ENCODE measurements at regions not wholly inside any gene's neighbourhood (a gene's known extent, or its start where the extent isn't known, plus 50 kb on each side); places are given as distances from the start of the nearest gene placed in this dataset.

GRCh38 chr22:47793304-47794101 lies 1031.1 kb downstream of the TBC1D22A start:
- H3K4me1 Mint-ChIP-seq = no peaks in the 10 kb centered on the region

GRCh38 chr22:47789171-47789570 lies 1026.7 kb downstream of the TBC1D22A start:
- Mint-ChIP-seq H3K27ac (no peak overlapping the region), H3K4me3 (no peak overlapping the region), H3K36me3 (no peaks in the 10 kb centered on the region), H3K27me3 (peaks cover 2% of the 10 kb centered on the region), H3K4me1 (no peaks in the 10 kb centered on the region), H3K9me3 (peaks cover 0 to 12% (median 10%) of the 10 kb centered on the region in 3 donors)

More at GRCh38 chr22:47793304-47794101, 1031.1 kb downstream of the TBC1D22A start:
- Mint-ChIP-seq H3K27me3 (peaks cover 2% of the 10 kb centered on the region), H3K4me3 (no peak overlapping the region), H3K27ac (no peak overlapping the region), H3K9me3 (peaks cover 0 to 2% (median 0%) of the 10 kb centered on the region in 3 donors), H3K36me3 (peaks cover 1% of the 10 kb centered on the region)

- Mint-ChIP-seq H3K4me3 (no peak overlapping the region), H3K27ac (no peak overlapping the region), H3K27me3 (peaks cover 2% of the 10 kb centered on the region), H3K4me1 (no peaks in the 10 kb centered on the region), H3K9me3 (peaks cover 0 to 12% (median 10%) of the 10 kb centered on the region in 3 donors), H3K36me3 (no peaks in the 10 kb centered on the region)
Observed at GRCh38 chr22:47788461-47788860, 1026.0 kb downstream of the TBC1D22A start.

- Mint-ChIP-seq H3K9me3 (peaks cover 0 to 12% (median 10%) of the 10 kb centered on the region in 3 donors), H3K27me3 (peaks cover 2% of the 10 kb centered on the region), H3K4me3 (no peak overlapping the region), H3K27ac (no peak overlapping the region), H3K4me1 (no peaks in the 10 kb centered on the region), H3K36me3 (no peaks in the 10 kb centered on the region)
Observed at GRCh38 chr22:47787501-47788227, 1025.2 kb downstream of the TBC1D22A start.

GRCh38 chr22:47786650-47787290 lies 1024.3 kb downstream of the TBC1D22A start:
- Mint-ChIP-seq H3K27ac (no peak overlapping the region), H3K4me1 (no peaks in the 10 kb centered on the region), H3K36me3 (no peaks in the 10 kb centered on the region), H3K27me3 (peaks cover 3% of the 10 kb centered on the region), H3K9me3 (peaks cover 0 to 15% (median 10%) of the 10 kb centered on the region in 3 donors), H3K4me3 (peak overlapping the region in 1 of 4 donors; percentile 49)

DNA sequence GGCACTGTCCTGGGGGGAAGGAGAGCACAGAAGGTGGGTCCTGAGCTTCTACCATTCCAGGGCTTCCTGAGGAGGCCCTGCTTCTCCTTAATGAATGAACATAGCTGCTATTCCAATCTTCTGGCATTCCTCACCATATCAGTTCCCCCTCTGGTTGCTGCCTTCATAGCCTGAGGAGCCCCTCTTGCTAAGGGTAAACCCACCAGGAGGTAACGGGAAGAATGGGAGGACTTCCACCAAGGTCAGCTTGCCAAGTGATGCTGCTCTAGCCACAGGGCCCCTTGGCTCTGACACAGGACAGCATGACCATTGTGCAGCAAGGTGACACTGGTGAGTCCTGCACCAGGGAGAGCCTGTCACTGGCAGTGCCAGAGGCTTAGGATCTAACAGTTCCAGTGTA lies 1022.5 kb downstream of the TBC1D22A start:
- Mint-ChIP-seq H3K36me3 (no peaks in the 10 kb centered on the region), H3K27ac (no peak overlapping the region), H3K4me1 (no peaks in the 10 kb centered on the region), H3K4me3 (no peak overlapping the region), H3K9me3 (peaks cover 0 to 15% (median 10%) of the 10 kb centered on the region in 3 donors), H3K27me3 (peaks cover 5% of the 10 kb centered on the region)

- H3K9me3 Mint-ChIP-seq = peaks cover 0 to 15% (median 10%) of the 10 kb centered on the region in 3 donors
- H3K36me3 Mint-ChIP-seq = no peaks in the 10 kb centered on the region
- no peak overlapping the region for H3K4me3 Mint-ChIP-seq
- no peaks in the 10 kb centered on the region for H3K4me1 Mint-ChIP-seq
- peaks cover 5% of the 10 kb centered on the region for H3K27me3 Mint-ChIP-seq
- H3K27ac Mint-ChIP-seq = no peak overlapping the region
Observed at GRCh38 chr22:47784367-47784983, 1022.0 kb downstream of the TBC1D22A start.

- Mint-ChIP-seq H3K27me3 (peaks cover 3% of the 10 kb centered on the region), H3K27ac (no peak overlapping the region), H3K36me3 (no peaks in the 10 kb centered on the region), H3K4me1 (no peaks in the 10 kb centered on the region), H3K4me3 (no peak overlapping the region), H3K9me3 (peaks cover 0 to 15% (median 10%) of the 10 kb centered on the region in 3 donors)
Observed at GRCh38 chr22:47783433-47784366, 1021.2 kb downstream of the TBC1D22A start.

DNA sequence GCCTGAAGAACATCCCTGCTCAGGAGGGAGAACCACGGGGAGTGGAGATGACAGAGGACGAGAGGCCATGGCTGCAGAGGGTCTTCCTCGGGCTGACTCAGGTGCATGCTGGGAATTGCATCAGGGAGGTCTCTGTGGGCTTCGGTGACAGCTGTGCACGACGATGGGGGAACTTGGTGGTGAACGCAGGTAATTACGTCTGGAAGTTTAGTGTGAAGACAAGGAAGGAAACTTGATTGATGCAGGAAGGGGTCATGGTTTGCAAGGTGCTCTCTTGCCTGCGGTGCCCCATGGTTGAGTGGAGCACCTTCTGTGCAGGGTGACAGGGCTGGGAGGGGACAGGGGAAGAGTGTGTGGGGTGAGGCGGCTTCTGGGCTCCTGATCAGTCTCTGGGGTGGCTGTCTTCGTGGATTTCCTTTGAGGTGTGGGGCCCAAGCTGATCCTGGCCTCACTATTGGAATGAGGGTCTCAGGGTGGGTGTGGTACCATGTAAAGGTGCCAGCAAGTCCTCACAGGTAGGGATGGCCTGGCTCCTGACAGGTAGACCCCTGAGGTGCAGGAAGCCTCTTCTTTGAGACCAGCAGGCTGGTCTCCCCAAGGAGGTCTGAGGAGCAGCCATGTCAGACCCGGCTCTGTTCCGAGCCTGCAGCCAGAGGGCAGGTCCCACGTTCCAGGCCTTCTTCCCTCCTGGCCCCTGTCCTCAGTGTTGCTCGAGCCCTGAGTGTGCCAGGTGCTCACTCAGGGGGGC lies 1020.1 kb downstream of the TBC1D22A start:
- Mint-ChIP-seq H3K9me3 (peaks cover 0 to 15% (median 10%) of the 10 kb centered on the region in 3 donors), H3K36me3 (no peaks in the 10 kb centered on the region), H3K27ac (no peak overlapping the region), H3K27me3 (peaks cover 3% of the 10 kb centered on the region), H3K4me1 (no peaks in the 10 kb centered on the region), H3K4me3 (no peak overlapping the region)

DNA sequence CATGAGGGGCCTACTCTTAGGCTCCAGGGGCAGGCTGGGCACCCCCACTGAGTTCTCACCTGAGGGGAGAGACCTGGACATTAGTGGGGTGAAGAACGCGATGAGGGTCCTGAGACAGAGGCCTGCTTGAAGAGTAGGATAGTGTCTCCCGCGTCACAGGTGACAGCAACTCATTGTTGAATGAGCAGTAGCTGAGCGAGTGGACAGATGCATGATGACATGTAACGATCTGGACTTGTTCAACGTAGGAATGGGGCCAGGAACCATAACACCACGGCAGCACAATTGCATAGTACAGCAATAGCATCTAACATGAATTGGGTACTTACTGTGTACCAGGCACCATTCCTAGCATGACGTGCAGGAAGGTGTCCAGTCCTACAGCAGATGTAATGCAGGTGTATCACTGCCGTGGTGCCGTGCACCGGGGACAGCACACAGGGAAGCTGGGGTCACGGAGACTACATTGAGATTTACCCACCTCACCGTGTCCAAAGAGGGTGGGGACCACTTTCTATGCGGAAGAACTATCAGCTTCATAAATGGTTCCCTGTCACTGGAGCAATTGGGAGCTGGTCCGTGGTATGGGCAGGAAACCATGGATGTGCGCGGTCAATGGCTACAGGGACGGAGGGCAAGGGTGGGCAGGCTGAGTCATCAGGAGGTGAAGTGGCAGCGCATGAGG lies 1019.1 kb downstream of the TBC1D22A start:
- Mint-ChIP-seq H3K9me3 (peaks cover 0 to 15% (median 10%) of the 10 kb centered on the region in 3 donors), H3K4me1 (no peaks in the 10 kb centered on the region), H3K36me3 (no peaks in the 10 kb centered on the region), H3K4me3 (no peak overlapping the region), H3K27ac (no peak overlapping the region), H3K27me3 (peaks cover 3% of the 10 kb centered on the region)

- Mint-ChIP-seq H3K4me1 (no peaks in the 10 kb centered on the region), H3K36me3 (no peaks in the 10 kb centered on the region), H3K27me3 (peaks cover 4% of the 10 kb centered on the region), H3K9me3 (peaks cover 0 to 11% (median 9%) of the 10 kb centered on the region in 3 donors), H3K27ac (no peak overlapping the region), H3K4me3 (no peak overlapping the region)
Observed at GRCh38 chr22:47781024-47781423, 1018.6 kb downstream of the TBC1D22A start.

GRCh38 chr22:47780281-47780875 lies 1017.9 kb downstream of the TBC1D22A start:
- no peaks in the 10 kb centered on the region for H3K36me3 Mint-ChIP-seq
- peaks cover 4% of the 10 kb centered on the region for H3K27me3 Mint-ChIP-seq
- no peak overlapping the region for H3K27ac Mint-ChIP-seq
- no peak overlapping the region for H3K4me3 Mint-ChIP-seq
- H3K4me1 Mint-ChIP-seq = no peaks in the 10 kb centered on the region
- peaks cover 0 to 5% (median 3%) of the 10 kb centered on the region in 3 donors for H3K9me3 Mint-ChIP-seq

GRCh38 chr22:47779474-47779873 lies 1017.0 kb downstream of the TBC1D22A start:
- Mint-ChIP-seq H3K36me3 (no peaks in the 10 kb centered on the region), H3K9me3 (peaks cover 0 to 3% (median 0%) of the 10 kb centered on the region in 3 donors), H3K4me3 (no peak overlapping the region), H3K27ac (no peak overlapping the region), H3K4me1 (no peaks in the 10 kb centered on the region), H3K27me3 (peaks cover 4% of the 10 kb centered on the region)
